ENCODE measurements at regions not wholly inside any gene's neighbourhood (a gene's known extent, or its start where the extent isn't known, plus 50 kb on each side); places are given as distances from the start of the nearest gene placed in this dataset.

- no peak overlapping the region for H3K4me3 ChIP-seq (ENCODE audit: low read depth, low read length)
- in situ Hi-C loops (cut with HindIII; ENCODE audit: low sequenced_read_pairs), result no loop called here
- TF ChIP-seq CTCF (IDR thresholded peaks at IDR 0.05; ENCODE audit: low read depth, low read length), result no peak
- no peak for DNase-seq (ENCODE audit: low read depth, low spot score)
These were observed 648.3 kb upstream of the CFAP20DC start for GRCh38 chr3:59698091-59698490.

GRCh38 chr3:59696783-59697182 is 647.0 kb upstream of the CFAP20DC start:
- DNase-seq (ENCODE audit: low read depth, low spot score), result no peak
- H3K4me3 ChIP-seq (ENCODE audit: low read depth, low read length), result no peak overlapping the region
- in situ Hi-C loops (cut with HindIII; ENCODE audit: low sequenced_read_pairs), result no loop called here
- no peak for TF ChIP-seq CTCF (IDR thresholded peaks at IDR 0.05; ENCODE audit: low read depth, low read length)

- TF ChIP-seq CTCF (IDR thresholded peaks at IDR 0.05; ENCODE audit: low read depth, low read length), result no peak
- no peak overlapping the region for H3K4me3 ChIP-seq (ENCODE audit: low read depth, low read length)
- DNase-seq (ENCODE audit: low read depth, low spot score), result no peak
- in situ Hi-C loops (cut with HindIII; ENCODE audit: low sequenced_read_pairs), result no loop called here
These were observed 646.0 kb upstream of the CFAP20DC start for GRCh38 chr3:59695860-59696259.

GRCh38 chr3:59692117-59692516 is 642.3 kb upstream of the CFAP20DC start:
- in situ Hi-C loops (cut with HindIII; ENCODE audit: low sequenced_read_pairs), result no loop called here
- TF ChIP-seq CTCF (IDR thresholded peaks at IDR 0.05; ENCODE audit: low read depth, low read length), result no peak
- no peak for DNase-seq (ENCODE audit: low read depth, low spot score)
- H3K4me3 ChIP-seq (ENCODE audit: low read depth, low read length), result no peak overlapping the region

- H3K4me3 ChIP-seq (ENCODE audit: low read depth, low read length), result no peak overlapping the region
- in situ Hi-C loops (cut with HindIII; ENCODE audit: low sequenced_read_pairs), result no loop called here
- no peak for TF ChIP-seq CTCF (IDR thresholded peaks at IDR 0.05; ENCODE audit: low read depth, low read length)
- no peak for DNase-seq (ENCODE audit: low read depth, low spot score)
These were observed 641.1 kb upstream of the CFAP20DC start for GRCh38 chr3:59690886-59691285.

GRCh38 chr3:59688636-59689035 is 638.8 kb upstream of the CFAP20DC start:
- H3K4me3 ChIP-seq (ENCODE audit: low read depth, low read length), result no peak overlapping the region
- in situ Hi-C loops (cut with HindIII; ENCODE audit: low sequenced_read_pairs), result no loop called here
- TF ChIP-seq CTCF (IDR thresholded peaks at IDR 0.05; ENCODE audit: low read depth, low read length), result no peak
- DNase-seq (ENCODE audit: low read depth, low spot score), result no peak

- in situ Hi-C loops (cut with HindIII; ENCODE audit: low sequenced_read_pairs), result no loop called here
These were observed 635.6 kb upstream of the CFAP20DC start for GRCh38 chr3:59685432-59685831.

More at GRCh38 chr3:59685432-59685831, 635.6 kb upstream of the CFAP20DC start:
- no peak for DNase-seq (ENCODE audit: low read depth, low spot score)
- no peak overlapping the region for H3K4me3 ChIP-seq (ENCODE audit: low read depth, low read length)
- no peak for TF ChIP-seq CTCF (IDR thresholded peaks at IDR 0.05; ENCODE audit: low read depth, low read length)
